Fibroblast of the aortic adventitia (primary cell): ENCODE measurements at regions not wholly inside any gene's neighbourhood (a gene's known extent, or its start where the extent isn't known, plus 50 kb on each side); places are given as distances from the start of the nearest gene placed in this dataset.

Source experiments
- DNase-seq: peaks from one replicate; pipeline ENCODE4 v3.0.0-alpha.2; 2010; ENCODE audit warnings: low read depth
- H3K4me3 ChIP-seq: 2 replicates; pipeline ENCODE4 v1.5.1; 2011; ENCODE audit warnings: low read depth, mild to moderate bottlenecking, control low read depth, low read length, moderate library complexity
- CTCF ChIP-seq: IDR thresholded peaks from 2 replicates; pipeline ENCODE4 v1.5.1; 2011; ENCODE audit warnings: mild to moderate bottlenecking, low read length, control low read depth, inconsistent platforms; ENCODE audit not compliant: insufficient read depth

- H3K4me3 ChIP-seq: no peak overlapping the region
- no peak for DNase-seq
- TF ChIP-seq CTCF: no peak
Measured at GRCh38 chr3:152745646-152746045, 89.3 kb upstream of the P2RY1 start.

- H3K4me3 ChIP-seq: no peak overlapping the region
- no peak for TF ChIP-seq CTCF
- no peak for DNase-seq
Measured at GRCh38 chr3:152754303-152754702, 80.6 kb upstream of the P2RY1 start.

GRCh38 chr3:152756807-152757206 is 78.1 kb upstream of the P2RY1 start:
- no peak for DNase-seq
- no peak overlapping the region for H3K4me3 ChIP-seq
- no peak for TF ChIP-seq CTCF

GRCh38 chr3:152760024-152760563 is 74.8 kb upstream of the P2RY1 start:
- TF ChIP-seq CTCF: no peak
- H3K4me3 ChIP-seq: no peak overlapping the region

GRCh38 chr3:152760591-152760990 is 74.3 kb upstream of the P2RY1 start:
- DNase-seq: no peak
- no peak overlapping the region for H3K4me3 ChIP-seq
- TF ChIP-seq CTCF: no peak

More at GRCh38 chr3:152760024-152760563, 74.8 kb upstream of the P2RY1 start:
- DNase-seq: no peak

- no peak for TF ChIP-seq CTCF
- DNase-seq: no peak
- H3K4me3 ChIP-seq: no peak overlapping the region
Measured at GRCh38 chr3:152768478-152768877, 66.5 kb upstream of the P2RY1 start.

GRCh38 chr3:152769523-152769922 is 65.4 kb upstream of the P2RY1 start:
- H3K4me3 ChIP-seq: no peak overlapping the region
- no peak for TF ChIP-seq CTCF
- no peak for DNase-seq
